Tibial nerve (tissue), 4 donors: ENCODE measurements at regions not wholly inside any gene's neighbourhood (a gene's known extent, or its start where the extent isn't known, plus 50 kb on each side); places are given as distances from the start of the nearest gene placed in this dataset.

Experiments used
- CTCF ChIP-seq, 5 experiments: fragments of 200-600 bp in 3 of 5; fragments of 450-650 bp in 2 of 5; sonication (generic) in 3 of 5; IDR thresholded peaks; one replicate each; pipeline ENCODE4 v1.5.1; 2016 to 2019; ENCODE audit warnings: antibody characterized with exemption in 5 of 5, mild to moderate bottlenecking in 3 of 5, moderate library complexity in 2 of 5
- EP300 ChIP-seq, 2 donors: sonication (generic); formaldehyde crosslinking; IDR thresholded peaks; one replicate each; pipeline ENCODE4 v1.6.1; 2017; ENCODE audit warnings: antibody characterized with exemption in 2 of 2, mild to moderate bottlenecking in 1 of 2
- POLR2A ChIP-seq, 2 donors: fragments of 450-650 bp; IDR thresholded peaks; one replicate each; pipeline ENCODE4 v1.6.1; 2017; ENCODE audit warnings: antibody characterized with exemption in 2 of 2, mild to moderate bottlenecking in 2 of 2, moderate library complexity in 2 of 2

GRCh38 chr4:174156239-174156826 lies 127.1 kb downstream of the FBXO8 start:
- TF ChIP-seq CTCF (IDR thresholded peaks at IDR 0.05): peak; percentile 42 to 72 (median 57)
- TF ChIP-seq EP300 (IDR thresholded peaks at IDR 0.05): no peak
- no peak for TF ChIP-seq POLR2A (IDR thresholded peaks at IDR 0.05)
